ENCODE measurements at regions not wholly inside any gene's neighbourhood (a gene's known extent, or its start where the extent isn't known, plus 50 kb on each side); places are given as distances from the start of the nearest gene placed in this dataset.
A peak's percentile ranks its signal among the peaks of the same experiment; 100 is the strongest.

GRCh38 chr14:71583705-71584104 is 348.5 kb upstream of the RGS6 start:
- Histone ChIP-seq H4K12ac (ENCODE audit: low read depth, low read length) (no peak overlapping the region), H3K27me3 (ENCODE audit: insufficient read depth, low read length) (no peaks in the 10 kb centered on the region), H2AK5ac (ENCODE audit: low read length) (no peak overlapping the region)

GRCh38 chr14:71585361-71585760 is 346.9 kb upstream of the RGS6 start:
- H3K4me2 ChIP-seq (ENCODE audit: low read length), result no peak overlapping the region
- H2AK5ac ChIP-seq (ENCODE audit: low read length), result no peak overlapping the region
- no peaks in the 10 kb centered on the region for H3K4me1 ChIP-seq (ENCODE audit: control insufficient read depth in 1 of 2, insufficient read depth in 2 of 2, low read length in 2 of 2)
- no peak overlapping the region for H4K8ac ChIP-seq (ENCODE audit: low read depth, low read length)
- DNase-seq, result no peak
- H2AFZ ChIP-seq (ENCODE audit: insufficient read depth, low read length, poor library complexity), result no peak overlapping the region
- H2BK12ac ChIP-seq (ENCODE audit: low read length), result no peak overlapping the region
- no peaks in the 10 kb centered on the region for H3K9me3 ChIP-seq (ENCODE audit: insufficient read depth, low read depth, low read length)
- no peak overlapping the region for H3K4me3 ChIP-seq (ENCODE audit: low read depth, low read length)
- no peaks in the 10 kb centered on the region for H3K27me3 ChIP-seq (ENCODE audit: insufficient read depth, low read length)
- H3K9ac ChIP-seq (ENCODE audit: low read length), result no peak overlapping the region
- peaks cover 0 to 3% of the 10 kb centered on the region in 2 experiments for H3K36me3 ChIP-seq (ENCODE audit: control insufficient read depth in 1 of 2, insufficient read depth in 2 of 2, low read length in 2 of 2)
- H2BK120ac ChIP-seq (ENCODE audit: insufficient read depth, low read length, poor library complexity), result no peak overlapping the region
- no peak overlapping the region for H3K27ac ChIP-seq (ENCODE audit: low read depth, low read length)
- no peak overlapping the region for H2BK5ac ChIP-seq (ENCODE audit: low read depth, low read length, poor library complexity)
- no peak overlapping the region for H3K4ac ChIP-seq (ENCODE audit: low read depth, low read length)
- H3K23ac ChIP-seq (ENCODE audit: low read length), result no peak overlapping the region
- no peak overlapping the region for H3K14ac ChIP-seq (ENCODE audit: low read length)
- H3K79me2 ChIP-seq (ENCODE audit: control insufficient read depth, insufficient read depth, low read length, poor library complexity), result no peaks in the 10 kb centered on the region
- no peak overlapping the region for H4K91ac ChIP-seq (ENCODE audit: low read depth, low read length)
- H3K79me1 ChIP-seq (ENCODE audit: low read length), result no peaks in the 10 kb centered on the region
- no peak overlapping the region for H4K12ac ChIP-seq (ENCODE audit: low read depth, low read length)
- H3K18ac ChIP-seq (ENCODE audit: low read length), result no peak overlapping the region

More at GRCh38 chr14:71583705-71584104, 348.5 kb upstream of the RGS6 start:
- no peak overlapping the region for H4K91ac ChIP-seq (ENCODE audit: low read depth, low read length)
- peaks cover 0 to 3% of the 10 kb centered on the region in 2 experiments for H3K36me3 ChIP-seq (ENCODE audit: control insufficient read depth in 1 of 2, insufficient read depth in 2 of 2, low read length in 2 of 2)
- H3K14ac ChIP-seq (ENCODE audit: low read length), result no peak overlapping the region
- no peaks in the 10 kb centered on the region for H3K79me2 ChIP-seq (ENCODE audit: control insufficient read depth, insufficient read depth, low read length, poor library complexity)
- no peak overlapping the region for H2BK5ac ChIP-seq (ENCODE audit: low read depth, low read length, poor library complexity)
- H3K23ac ChIP-seq (ENCODE audit: low read length), result no peak overlapping the region
- no peak for DNase-seq
- no peaks in the 10 kb centered on the region for H3K79me1 ChIP-seq (ENCODE audit: low read length)
- H3K4me2 ChIP-seq (ENCODE audit: low read length), result no peak overlapping the region
- no peak overlapping the region for H4K8ac ChIP-seq (ENCODE audit: low read depth, low read length)
- H2AFZ ChIP-seq (ENCODE audit: insufficient read depth, low read length, poor library complexity), result no peak overlapping the region
- no peaks in the 10 kb centered on the region for H3K9me3 ChIP-seq (ENCODE audit: insufficient read depth, low read depth, low read length)
- no peak overlapping the region for H3K4ac ChIP-seq (ENCODE audit: low read depth, low read length)
- no peak overlapping the region for H2BK120ac ChIP-seq (ENCODE audit: insufficient read depth, low read length, poor library complexity)
- no peak overlapping the region for H3K4me3 ChIP-seq (ENCODE audit: low read depth, low read length)
- no peak overlapping the region for H3K18ac ChIP-seq (ENCODE audit: low read length)
- no peak overlapping the region for H2BK12ac ChIP-seq (ENCODE audit: low read length)
- H3K4me1 ChIP-seq (ENCODE audit: control insufficient read depth in 1 of 2, insufficient read depth in 2 of 2, low read length in 2 of 2), result no peaks in the 10 kb centered on the region
- no peak overlapping the region for H3K27ac ChIP-seq (ENCODE audit: low read depth, low read length)
- H3K9ac ChIP-seq (ENCODE audit: low read length), result no peak overlapping the region

GRCh38 chr14:71586131-71586897 is 345.9 kb upstream of the RGS6 start:
- H3K27me3 ChIP-seq (ENCODE audit: insufficient read depth, low read length), result no peaks in the 10 kb centered on the region
- H3K23ac ChIP-seq (ENCODE audit: low read length), result no peak overlapping the region
- no peak overlapping the region for H2BK5ac ChIP-seq (ENCODE audit: low read depth, low read length, poor library complexity)
- H3K4ac ChIP-seq (ENCODE audit: low read depth, low read length), result no peak overlapping the region
- H4K8ac ChIP-seq (ENCODE audit: low read depth, low read length), result no peak overlapping the region
- H3K14ac ChIP-seq (ENCODE audit: low read length), result no peak overlapping the region
- peaks cover 0 to 3% of the 10 kb centered on the region in 2 experiments for H3K36me3 ChIP-seq (ENCODE audit: control insufficient read depth in 1 of 2, insufficient read depth in 2 of 2, low read length in 2 of 2)
- no peaks in the 10 kb centered on the region for H3K79me2 ChIP-seq (ENCODE audit: control insufficient read depth, insufficient read depth, low read length, poor library complexity)
- no peak overlapping the region for H2BK120ac ChIP-seq (ENCODE audit: insufficient read depth, low read length, poor library complexity)
- no peak overlapping the region for H3K27ac ChIP-seq (ENCODE audit: low read depth, low read length)
- H3K79me1 ChIP-seq (ENCODE audit: low read length), result no peaks in the 10 kb centered on the region
- H2BK12ac ChIP-seq (ENCODE audit: low read length), result no peak overlapping the region
- no peak overlapping the region for H4K91ac ChIP-seq (ENCODE audit: low read depth, low read length)
- H2AFZ ChIP-seq (ENCODE audit: insufficient read depth, low read length, poor library complexity), result no peak overlapping the region
- no peaks in the 10 kb centered on the region for H3K9me3 ChIP-seq (ENCODE audit: insufficient read depth, low read depth, low read length)
- H3K4me1 ChIP-seq (ENCODE audit: control insufficient read depth in 1 of 2, insufficient read depth in 2 of 2, low read length in 2 of 2), result no peaks in the 10 kb centered on the region
- DNase-seq, result peak in 1 of 2 donors; percentile 9
- H2AK5ac ChIP-seq (ENCODE audit: low read length), result no peak overlapping the region
- no CpG with 5 or more reads among the region's 14 CpGs for WGBS (ENCODE audit: extremely low coverage, insufficient coverage, insufficient read length)
- no peak overlapping the region for H3K18ac ChIP-seq (ENCODE audit: low read length)
- no peak overlapping the region for H3K4me2 ChIP-seq (ENCODE audit: low read length)
- H4K12ac ChIP-seq (ENCODE audit: low read depth, low read length), result no peak overlapping the region
- H3K9ac ChIP-seq (ENCODE audit: low read length), result no peak overlapping the region
- no peak overlapping the region for H3K4me3 ChIP-seq (ENCODE audit: low read depth, low read length)

- no CpG with 5 or more reads among the region's 9 CpGs for WGBS (ENCODE audit: extremely low coverage, insufficient coverage, insufficient read length)
Measured at GRCh38 chr14:71588028-71588427, 344.2 kb upstream of the RGS6 start.

More at GRCh38 chr14:71588028-71588427, 344.2 kb upstream of the RGS6 start:
- Histone ChIP-seq H3K27me3 (ENCODE audit: insufficient read depth, low read length) (no peaks in the 10 kb centered on the region), H4K8ac (ENCODE audit: low read depth, low read length) (no peak overlapping the region), H3K23ac (ENCODE audit: low read length) (no peak overlapping the region), H2BK12ac (ENCODE audit: low read length) (no peak overlapping the region), H3K4ac (ENCODE audit: low read depth, low read length) (no peak overlapping the region), H3K36me3 (ENCODE audit: control insufficient read depth in 1 of 2, insufficient read depth in 2 of 2, low read length in 2 of 2) (peaks cover 0 to 3% of the 10 kb centered on the region in 2 experiments), H3K9me3 (ENCODE audit: insufficient read depth, low read depth, low read length) (no peaks in the 10 kb centered on the region), H3K79me1 (ENCODE audit: low read length) (no peaks in the 10 kb centered on the region), H3K27ac (ENCODE audit: low read depth, low read length) (no peak overlapping the region), H3K18ac (ENCODE audit: low read length) (no peak overlapping the region), H3K79me2 (ENCODE audit: control insufficient read depth, insufficient read depth, low read length, poor library complexity) (no peaks in the 10 kb centered on the region), H3K9ac (ENCODE audit: low read length) (no peak overlapping the region), H3K14ac (ENCODE audit: low read length) (no peak overlapping the region), H2AK5ac (ENCODE audit: low read length) (no peak overlapping the region), H2BK5ac (ENCODE audit: low read depth, low read length, poor library complexity) (no peak overlapping the region), H4K91ac (ENCODE audit: low read depth, low read length) (no peak overlapping the region), H4K12ac (ENCODE audit: low read depth, low read length) (no peak overlapping the region), H2BK120ac (ENCODE audit: insufficient read depth, low read length, poor library complexity) (no peak overlapping the region), H3K4me2 (ENCODE audit: low read length) (no peak overlapping the region), H2AFZ (ENCODE audit: insufficient read depth, low read length, poor library complexity) (no peak overlapping the region), H3K4me3 (ENCODE audit: low read depth, low read length) (no peak overlapping the region), H3K4me1 (ENCODE audit: control insufficient read depth in 1 of 2, insufficient read depth in 2 of 2, low read length in 2 of 2) (no peaks in the 10 kb centered on the region)
- no peak for DNase-seq
